ENCODE measurements at regions not wholly inside any gene's neighbourhood (a gene's known extent, or its start where the extent isn't known, plus 50 kb on each side); places are given as distances from the start of the nearest gene placed in this dataset.
"Not testable (repeated sequence)": the region's sequence is repeated elsewhere in the genome, so short reads cannot be mapped to it uniquely, and the experiment has no call there.

- Mint-ChIP-seq H3K36me3 (no peaks in the 10 kb centered on the region), H3K4me3 (no peak overlapping the region), H3K9me3 (peaks cover 0 to 1% (median 0%) of the 10 kb centered on the region in 6 donors), H3K27me3 (ENCODE audit: low read depth in 3 of 3) (peaks cover 0 to 5% (median 3%) of the 10 kb centered on the region in 3 donors), H3K4me1 (peaks cover 16 to 24% of the 10 kb centered on the region in 2 donors), H3K27ac (no peak overlapping the region)
- no peak for DNase-seq
These were observed 83.3 kb upstream of the NEK6 start for GRCh38 chr9:124174433-124174832.

- not testable (repeated sequence) for H3K4me3 Mint-ChIP-seq; H3K4me1 Mint-ChIP-seq; H3K27ac Mint-ChIP-seq; H3K36me3 Mint-ChIP-seq; H3K9me3 Mint-ChIP-seq; H3K27me3 Mint-ChIP-seq (ENCODE audit: low read depth in 3 of 3); DNase-seq
These were observed 80.2 kb upstream of the NEK6 start for GRCh38 chr9:124177522-124177921.

- Mint-ChIP-seq H3K9me3 (no peaks in the 10 kb centered on the region), H3K4me1 (no peaks in the 10 kb centered on the region), H3K27ac (no peak overlapping the region), H3K36me3 (no peaks in the 10 kb centered on the region), H3K4me3 (no peak overlapping the region), H3K27me3 (ENCODE audit: low read depth in 3 of 3) (peaks cover 2 to 5% (median 4%) of the 10 kb centered on the region in 3 donors)
- DNase-seq = no peak
These were observed 78.3 kb upstream of the NEK6 start for GRCh38 chr9:124179196-124180071.

- H3K4me1 Mint-ChIP-seq = no peaks in the 10 kb centered on the region
- H3K36me3 Mint-ChIP-seq = no peaks in the 10 kb centered on the region
- no peaks in the 10 kb centered on the region for H3K9me3 Mint-ChIP-seq
- no peak for DNase-seq
- peak overlapping the region in 1 of 6 donors; percentile 59 for H3K27ac Mint-ChIP-seq
- H3K4me3 Mint-ChIP-seq = no peak overlapping the region
- H3K27me3 Mint-ChIP-seq (ENCODE audit: low read depth in 3 of 3) = peaks cover 2 to 5% (median 4%) of the 10 kb centered on the region in 3 donors
These were observed 77.2 kb upstream of the NEK6 start for GRCh38 chr9:124180557-124180956.

DNA sequence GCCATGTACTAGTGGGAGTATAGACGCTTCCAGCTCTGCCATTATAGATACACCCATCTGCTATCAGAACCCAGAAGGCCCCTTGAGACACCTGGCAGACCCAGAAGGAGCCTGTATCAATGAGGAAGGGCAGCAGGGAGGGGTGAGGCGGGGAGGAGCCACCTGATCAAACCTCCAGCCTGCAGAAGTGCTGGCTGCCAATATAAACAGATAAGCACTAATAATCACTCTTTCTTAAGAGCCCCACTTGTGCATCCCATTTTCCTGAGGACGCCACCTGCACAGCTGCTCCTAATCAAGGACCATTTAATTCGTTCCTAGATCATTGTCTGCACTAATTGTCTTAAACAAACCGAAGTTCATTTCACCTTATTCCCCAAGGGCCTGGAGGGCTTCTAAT is 75.0 kb upstream of the NEK6 start:
- no peak overlapping the region for H3K4me3 Mint-ChIP-seq
- DNase-seq = no peak
- H3K4me1 Mint-ChIP-seq = no peaks in the 10 kb centered on the region
- H3K36me3 Mint-ChIP-seq = peaks cover 0 to 4% (median 0%) of the 10 kb centered on the region in 3 donors
- H3K9me3 Mint-ChIP-seq = no peaks in the 10 kb centered on the region
- H3K27ac Mint-ChIP-seq = peak overlapping the region in 1 of 6 donors; percentile 22
- H3K27me3 Mint-ChIP-seq (ENCODE audit: low read depth in 3 of 3) = peaks cover 2 to 5% (median 4%) of the 10 kb centered on the region in 3 donors

GRCh38 chr9:124183772-124184171 is 74.0 kb upstream of the NEK6 start:
- H3K4me3 Mint-ChIP-seq = no peak overlapping the region
- H3K4me1 Mint-ChIP-seq = no peaks in the 10 kb centered on the region
- H3K36me3 Mint-ChIP-seq = peaks cover 0 to 4% (median 0%) of the 10 kb centered on the region in 3 donors
- no peaks in the 10 kb centered on the region for H3K9me3 Mint-ChIP-seq
- no peak overlapping the region for H3K27ac Mint-ChIP-seq
- H3K27me3 Mint-ChIP-seq (ENCODE audit: low read depth in 3 of 3) = peaks cover 2 to 6% (median 5%) of the 10 kb centered on the region in 3 donors
- no peak for DNase-seq

DNA sequence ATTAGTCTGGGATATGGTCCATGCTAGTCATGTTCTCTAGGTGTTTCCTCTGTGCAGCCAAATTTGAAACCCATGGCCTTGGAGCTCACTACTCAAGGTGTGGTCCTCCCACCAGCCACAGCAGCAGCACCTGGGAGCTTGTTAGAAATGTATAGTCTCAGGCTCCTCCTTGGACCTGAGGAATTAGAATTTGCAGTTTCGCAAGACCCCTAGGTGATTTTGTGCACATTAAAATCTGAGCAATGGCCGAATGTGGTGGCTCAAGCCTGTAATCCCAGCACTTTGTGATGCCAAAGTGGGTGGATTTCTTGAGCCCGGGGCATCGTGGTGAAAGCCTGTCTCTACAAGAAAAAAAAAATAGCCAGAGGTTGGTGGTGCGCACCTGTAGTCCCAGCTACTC is 72.3 kb upstream of the NEK6 start:
- no peaks in the 10 kb centered on the region for H3K4me1 Mint-ChIP-seq
- DNase-seq = no peak
- H3K27me3 Mint-ChIP-seq (ENCODE audit: low read depth in 3 of 3) = peaks cover 2 to 5% (median 5%) of the 10 kb centered on the region in 3 donors
- no peaks in the 10 kb centered on the region for H3K9me3 Mint-ChIP-seq
- no peak overlapping the region for H3K4me3 Mint-ChIP-seq
- H3K27ac Mint-ChIP-seq = no peak overlapping the region
- H3K36me3 Mint-ChIP-seq = peaks cover 0 to 4% (median 0%) of the 10 kb centered on the region in 3 donors

DNA sequence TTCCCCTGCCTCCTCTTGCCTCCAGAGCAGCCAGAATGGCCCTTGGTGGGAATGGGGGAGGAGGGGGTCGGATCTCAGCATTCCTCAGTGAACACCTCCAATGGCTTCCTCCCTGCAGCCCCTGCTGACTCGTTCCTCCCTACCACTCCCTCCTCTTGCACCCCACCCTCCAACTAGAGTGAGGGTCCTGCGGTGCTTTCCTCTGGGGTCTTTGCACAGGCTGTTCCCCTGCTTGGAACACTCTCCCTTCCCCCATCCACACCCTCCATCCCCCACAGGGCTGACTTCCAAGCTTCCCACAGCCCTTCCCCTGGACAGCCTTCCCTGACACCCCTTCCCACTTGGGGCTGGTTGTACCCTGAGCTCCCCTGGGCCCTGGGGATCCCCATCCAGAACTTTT is 70.4 kb upstream of the NEK6 start:
- H3K36me3 Mint-ChIP-seq = peaks cover 0 to 4% (median 0%) of the 10 kb centered on the region in 3 donors
- H3K27ac Mint-ChIP-seq = no peak overlapping the region
- H3K27me3 Mint-ChIP-seq (ENCODE audit: low read depth in 3 of 3) = peaks cover 2 to 3% (median 2%) of the 10 kb centered on the region in 3 donors
- no peak overlapping the region for H3K4me3 Mint-ChIP-seq
- H3K4me1 Mint-ChIP-seq = no peaks in the 10 kb centered on the region
- H3K9me3 Mint-ChIP-seq = no peaks in the 10 kb centered on the region
- no peak for DNase-seq

GRCh38 chr9:124188331-124189110 is 69.2 kb upstream of the NEK6 start:
- H3K36me3 Mint-ChIP-seq = peaks cover 0 to 4% (median 0%) of the 10 kb centered on the region in 3 donors
- no peaks in the 10 kb centered on the region for H3K4me1 Mint-ChIP-seq
- no peak overlapping the region for H3K4me3 Mint-ChIP-seq
- H3K27ac Mint-ChIP-seq = peak overlapping the region in 1 of 6 donors; percentile 57
- peaks cover 0 to 2% (median 2%) of the 10 kb centered on the region in 3 donors for H3K27me3 Mint-ChIP-seq (ENCODE audit: low read depth in 3 of 3)
- no peak for DNase-seq
- no peaks in the 10 kb centered on the region for H3K9me3 Mint-ChIP-seq

- H3K27ac Mint-ChIP-seq = no peak overlapping the region
- no peak for DNase-seq
- peaks cover 0 to under 1% of the 10 kb centered on the region in 2 donors for H3K4me1 Mint-ChIP-seq
- H3K9me3 Mint-ChIP-seq = peaks cover 0 to under 1% (median 0%) of the 10 kb centered on the region in 6 donors
- H3K4me3 Mint-ChIP-seq = no peak overlapping the region
- peaks cover 4% of the 10 kb centered on the region in 3 donors for H3K36me3 Mint-ChIP-seq
- H3K27me3 Mint-ChIP-seq (ENCODE audit: low read depth in 3 of 3) = peaks cover 0 to 2% (median 2%) of the 10 kb centered on the region in 3 donors
These were observed 67.0 kb upstream of the NEK6 start for GRCh38 chr9:124190761-124191160.

DNA sequence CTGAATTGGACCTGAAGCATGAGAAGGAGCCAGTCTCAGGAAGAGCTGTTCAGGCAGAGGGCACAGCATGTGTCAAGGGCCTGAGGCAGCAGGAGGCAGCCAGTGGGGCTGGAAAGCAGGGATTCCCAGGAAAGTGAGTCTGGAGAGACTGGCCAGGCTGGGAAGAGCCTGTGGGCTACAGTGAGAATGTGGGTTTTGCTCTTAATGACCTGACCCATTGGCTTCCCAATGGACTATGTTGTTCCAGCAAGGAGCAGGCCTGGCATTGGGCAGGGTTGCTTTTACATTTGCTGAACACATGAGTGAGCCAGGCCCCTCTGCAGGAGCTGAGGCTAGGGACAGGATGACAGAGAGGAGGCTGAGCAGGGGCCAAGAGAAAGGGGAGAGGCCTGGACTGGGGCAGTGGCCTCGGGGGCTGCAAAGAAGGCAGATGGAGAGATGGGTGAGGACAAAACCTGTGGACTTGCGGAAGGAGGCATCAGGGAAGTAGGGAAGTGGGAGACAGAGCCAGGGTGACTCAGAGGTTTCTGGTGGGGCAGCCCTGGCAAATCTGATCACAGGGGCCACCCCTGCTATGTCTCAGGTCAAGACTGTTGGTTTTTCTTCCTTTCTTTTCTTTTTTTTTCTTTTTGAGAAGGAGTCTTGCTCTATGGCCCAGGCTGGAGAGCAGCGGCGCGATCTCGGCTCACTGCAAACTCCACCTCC is 65.9 kb upstream of the NEK6 start:
- DNase-seq = no peak
- no peak overlapping the region for H3K27ac Mint-ChIP-seq
- peaks cover 2% of the 10 kb centered on the region in 3 donors for H3K27me3 Mint-ChIP-seq (ENCODE audit: low read depth in 3 of 3)
- H3K36me3 Mint-ChIP-seq = peaks cover 6 to 9% (median 8%) of the 10 kb centered on the region in 3 donors
- no peak overlapping the region for H3K4me3 Mint-ChIP-seq
- H3K9me3 Mint-ChIP-seq = peaks cover 0 to 8% (median 2%) of the 10 kb centered on the region in 6 donors
- H3K4me1 Mint-ChIP-seq = peaks cover 9 to 11% of the 10 kb centered on the region in 2 donors

DNA sequence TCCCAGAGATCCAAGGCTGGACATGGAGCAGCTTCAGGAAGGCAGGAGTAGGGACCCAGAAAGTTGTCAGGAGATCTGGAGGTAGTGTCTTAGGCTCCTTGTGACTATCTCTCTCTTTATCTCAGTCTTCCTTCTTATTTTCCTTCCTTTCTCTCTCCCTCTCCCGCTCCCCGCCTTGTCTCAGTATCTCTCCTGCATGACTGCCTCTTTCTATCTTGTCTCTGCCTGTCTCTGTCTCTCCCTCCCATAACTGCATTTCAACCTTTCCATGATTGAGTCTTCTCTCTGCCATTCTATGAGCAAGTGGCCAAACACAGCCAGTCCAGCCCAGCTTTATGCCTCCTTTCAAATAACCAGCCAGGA is 61.0 kb upstream of the NEK6 start:
- Mint-ChIP-seq H3K4me1 (peaks cover 52 to 54% of the 10 kb centered on the region in 2 donors), H3K9me3 (peaks cover 0 to 11% (median 4%) of the 10 kb centered on the region in 6 donors), H3K27me3 (ENCODE audit: low read depth in 3 of 3) (peaks cover 0 to 2% (median 1%) of the 10 kb centered on the region in 3 donors), H3K27ac (peak overlapping the region in 5 of 6 donors; percentile 15 to 87 (median 68)), H3K4me3 (peak overlapping the region in 4 of 5 donors; percentile 30 to 70 (median 56)), H3K36me3 (peaks cover 8% of the 10 kb centered on the region in 3 donors)
- DNase-seq = no peak
